CD4-positive, alpha-beta T cell treated with Interleukin-4 for 1 hour (primary cell): ENCODE measurements at regions not wholly inside any gene's neighbourhood (a gene's known extent, or its start where the extent isn't known, plus 50 kb on each side); places are given as distances from the start of the nearest gene placed in this dataset.

Source experiments
- DNase-seq, 2 donors: peaks; one replicate each; pipeline ENCODE4 v3.0.0-alpha.2; 2020 to 2022

GRCh38 chr1:214208460-214208859 lies 72.5 kb upstream of the SMYD2 start:
- no peak for DNase-seq

GRCh38 chr1:214209260-214209808 lies 71.6 kb upstream of the SMYD2 start:
- DNase-seq: no peak

GRCh38 chr1:214213136-214213535 lies 67.8 kb upstream of the SMYD2 start:
- DNase-seq: no peak

- no peak for DNase-seq
These were observed 66.1 kb upstream of the SMYD2 start for GRCh38 chr1:214214851-214215250.

GRCh38 chr1:214215583-214215982 lies 65.4 kb upstream of the SMYD2 start:
- no peak for DNase-seq

GRCh38 chr1:214216021-214216420 lies 64.9 kb upstream of the SMYD2 start:
- DNase-seq: no peak

- no peak for DNase-seq
These were observed 64.2 kb upstream of the SMYD2 start for GRCh38 chr1:214216779-214217178.

GRCh38 chr1:214219902-214220301 lies 61.1 kb upstream of the SMYD2 start:
- no peak for DNase-seq

- DNase-seq: no peak
These were observed 60.1 kb upstream of the SMYD2 start for GRCh38 chr1:214220891-214221290.

GRCh38 chr1:214224611-214225354 lies 56.2 kb upstream of the SMYD2 start:
- DNase-seq: no peak

GRCh38 chr1:214228976-214229375 lies 52.0 kb upstream of the SMYD2 start:
- DNase-seq: no peak

GRCh38 chr1:214229736-214230135 lies 51.2 kb upstream of the SMYD2 start:
- DNase-seq: no peak
